Astrocyte of the spinal cord (primary cell): ENCODE measurements at regions not wholly inside any gene's neighbourhood (a gene's known extent, or its start where the extent isn't known, plus 50 kb on each side); places are given as distances from the start of the nearest gene placed in this dataset.
"Not testable (repeated sequence)": the region's sequence is repeated elsewhere in the genome, so short reads cannot be mapped to it uniquely, and the experiment has no call there.

ENCODE experiments used
- DNase-seq: peaks from one replicate; pipeline ENCODE4 v3.0.0; 2011; ENCODE audit warnings: low read depth, low spot score
- H3K4me3 ChIP-seq: 2 replicates; pipeline ENCODE4 v1.5.1; 2011; ENCODE audit warnings: low read depth, mild to moderate bottlenecking, low read length, moderate library complexity
- in situ Hi-C: cut with HindIII; loops from 2 replicates; pipeline ENCODE4 v1.10.0; 2017; ENCODE audit warnings: low sequenced_read_pairs
- TF ChIP-seq, protein P1 (sequence below): IDR thresholded peaks from 2 replicates; pipeline ENCODE4 v1.5.1; 2012; ENCODE audit warnings: low read depth, mild to moderate bottlenecking, low read length, inconsistent platforms

DNA sequence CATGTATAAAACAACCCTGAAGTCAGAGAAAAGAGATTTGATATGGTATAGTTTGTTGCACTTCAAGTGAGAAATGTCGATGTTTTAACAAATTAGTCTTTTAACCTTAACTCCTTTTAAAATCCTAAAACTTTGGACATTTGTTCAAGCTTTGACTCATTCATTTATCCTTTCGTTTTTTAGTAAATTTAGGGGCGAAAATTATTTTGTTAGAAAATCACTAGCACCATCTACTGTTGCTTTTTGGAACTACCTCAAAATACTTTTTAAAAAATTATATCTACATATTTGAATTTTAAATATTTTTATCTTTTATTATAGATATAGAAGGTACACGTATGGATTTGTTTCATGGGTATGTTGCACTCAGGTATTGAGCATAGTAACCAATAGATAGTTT is 165.1 kb upstream of the POF1B start:
- in situ Hi-C loops = no loop called here
- no peak for DNase-seq
- no peak overlapping the region for H3K4me3 ChIP-seq
- TF ChIP-seq, protein P1, sequence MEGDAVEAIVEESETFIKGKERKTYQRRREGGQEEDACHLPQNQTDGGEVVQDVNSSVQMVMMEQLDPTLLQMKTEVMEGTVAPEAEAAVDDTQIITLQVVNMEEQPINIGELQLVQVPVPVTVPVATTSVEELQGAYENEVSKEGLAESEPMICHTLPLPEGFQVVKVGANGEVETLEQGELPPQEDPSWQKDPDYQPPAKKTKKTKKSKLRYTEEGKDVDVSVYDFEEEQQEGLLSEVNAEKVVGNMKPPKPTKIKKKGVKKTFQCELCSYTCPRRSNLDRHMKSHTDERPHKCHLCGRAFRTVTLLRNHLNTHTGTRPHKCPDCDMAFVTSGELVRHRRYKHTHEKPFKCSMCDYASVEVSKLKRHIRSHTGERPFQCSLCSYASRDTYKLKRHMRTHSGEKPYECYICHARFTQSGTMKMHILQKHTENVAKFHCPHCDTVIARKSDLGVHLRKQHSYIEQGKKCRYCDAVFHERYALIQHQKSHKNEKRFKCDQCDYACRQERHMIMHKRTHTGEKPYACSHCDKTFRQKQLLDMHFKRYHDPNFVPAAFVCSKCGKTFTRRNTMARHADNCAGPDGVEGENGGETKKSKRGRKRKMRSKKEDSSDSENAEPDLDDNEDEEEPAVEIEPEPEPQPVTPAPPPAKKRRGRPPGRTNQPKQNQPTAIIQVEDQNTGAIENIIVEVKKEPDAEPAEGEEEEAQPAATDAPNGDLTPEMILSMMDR = peak; percentile 32

DNA sequence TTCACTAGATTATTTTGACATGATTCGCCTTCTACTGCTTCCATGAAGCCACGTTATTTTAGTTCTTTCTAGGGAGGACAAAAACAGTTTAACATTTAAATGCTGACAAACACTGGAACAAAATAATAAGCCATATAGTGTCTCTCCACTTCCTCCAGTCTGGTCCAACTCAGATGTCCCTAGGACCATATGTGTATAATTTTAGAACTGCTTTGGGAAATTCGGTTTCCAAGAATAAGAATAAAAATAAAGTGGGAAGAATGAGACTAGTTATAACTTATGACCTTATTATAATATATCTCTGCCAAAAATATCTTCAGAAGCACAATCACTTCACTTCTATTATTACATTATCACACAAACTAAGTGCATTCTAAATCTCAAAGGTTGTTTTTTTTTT is 164.4 kb upstream of the POF1B start:
- in situ Hi-C loops = no loop called here
- DNase-seq = no peak
- H3K4me3 ChIP-seq = no peak overlapping the region
- TF ChIP-seq, protein P1 = no peak

DNA sequence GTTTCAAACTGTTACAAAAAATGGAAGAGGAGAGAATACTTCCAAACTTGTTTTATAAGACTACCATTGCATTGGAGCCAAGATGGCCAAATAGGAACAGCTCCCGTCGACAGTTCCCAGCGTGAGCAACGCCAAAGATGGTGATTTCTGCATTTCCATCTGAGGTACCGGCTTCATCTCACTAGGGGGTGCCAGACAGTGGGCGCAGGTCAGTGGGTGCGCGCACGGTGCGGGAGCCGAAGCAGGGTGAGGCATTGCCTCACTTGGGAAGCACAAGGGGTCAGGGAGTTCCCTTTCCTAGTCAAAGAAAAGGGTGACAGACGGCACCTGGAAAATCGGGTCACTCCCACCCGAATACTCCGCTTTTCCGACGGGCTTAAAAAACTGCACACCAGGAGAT is 149.7 kb upstream of the POF1B start:
- in situ Hi-C loops, DNase-seq, H3K4me3 ChIP-seq: not testable (repeated sequence)

DNA sequence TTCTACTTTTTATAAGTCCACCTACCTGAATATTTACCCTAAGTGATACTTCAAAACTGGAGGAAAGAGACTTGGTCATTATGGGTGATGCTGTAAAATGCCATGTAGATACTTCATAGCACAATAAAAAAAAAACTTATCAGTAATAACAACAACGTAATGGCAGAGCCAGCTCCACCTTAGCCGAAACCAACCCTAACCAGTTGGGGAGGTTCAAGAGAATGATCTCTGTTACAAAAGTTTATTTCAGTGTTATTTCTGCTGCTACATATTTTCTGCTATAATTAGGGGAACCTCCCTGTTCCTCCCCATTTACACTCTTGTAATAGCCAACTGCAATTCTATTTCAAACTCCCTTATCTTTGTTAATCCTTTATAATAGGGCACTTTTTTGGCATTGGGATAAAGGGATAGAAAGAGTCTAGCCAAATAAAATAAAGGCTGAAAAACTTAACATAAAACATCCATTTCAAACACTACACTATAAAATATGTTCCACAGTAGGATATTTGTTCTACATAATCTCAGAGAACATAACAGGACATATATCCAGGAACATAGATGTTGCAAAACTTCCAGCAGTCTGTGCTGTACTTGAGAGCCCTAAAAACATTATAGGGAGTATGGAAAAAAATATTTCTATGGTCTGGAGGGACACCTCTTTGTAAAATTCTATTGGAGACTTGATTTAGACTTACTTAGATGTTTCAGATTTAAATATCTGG is 138.7 kb upstream of the POF1B start:
- no peak overlapping the region for H3K4me3 ChIP-seq
- TF ChIP-seq, protein P1 = no peak
- in situ Hi-C loops = no loop called here
- no peak for DNase-seq

DNA sequence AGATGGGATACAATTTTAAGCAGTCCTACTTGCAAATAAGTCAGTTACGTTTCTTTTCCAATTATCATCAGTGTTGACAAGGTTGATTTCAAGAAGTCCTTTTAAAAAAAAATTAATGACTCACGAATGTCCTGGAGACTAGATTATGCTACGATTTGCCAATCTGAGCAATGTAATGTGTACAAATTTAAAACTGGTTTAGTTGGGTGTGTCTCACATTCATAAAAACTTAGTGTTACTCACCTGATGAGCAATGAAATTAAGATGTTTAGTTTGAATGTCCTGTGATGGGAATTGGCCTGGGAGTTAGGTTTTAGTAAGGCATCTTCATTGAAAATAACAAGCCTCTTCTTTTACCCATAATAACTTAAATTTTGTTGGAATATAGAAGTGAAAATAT is 136.7 kb upstream of the POF1B start:
- in situ Hi-C loops = no loop called here
- TF ChIP-seq, protein P1 = no peak
- no peak for DNase-seq
- no peak overlapping the region for H3K4me3 ChIP-seq

DNA sequence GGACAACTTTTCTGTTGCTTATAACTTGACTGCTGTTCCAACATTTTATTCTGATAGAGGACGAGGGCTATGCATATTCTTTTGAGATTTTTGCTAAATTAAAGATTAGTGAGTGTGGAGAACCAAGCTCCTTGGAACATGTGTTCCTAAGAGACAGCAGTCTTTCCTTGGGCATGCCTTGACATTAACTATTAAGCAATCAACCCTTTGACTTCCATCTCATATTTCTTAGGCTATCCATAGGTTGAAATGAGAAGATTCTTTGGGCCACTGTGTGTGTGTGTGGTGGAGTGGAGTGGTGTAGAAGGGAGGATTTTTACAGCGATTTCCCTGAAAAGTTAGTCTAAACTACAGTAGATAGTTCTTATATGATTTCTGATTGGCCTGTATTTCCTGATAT is 127.4 kb upstream of the POF1B start:
- in situ Hi-C loops = no loop called here
- TF ChIP-seq, protein P1 = no peak
- no peak overlapping the region for H3K4me3 ChIP-seq
- DNase-seq = no peak

DNA sequence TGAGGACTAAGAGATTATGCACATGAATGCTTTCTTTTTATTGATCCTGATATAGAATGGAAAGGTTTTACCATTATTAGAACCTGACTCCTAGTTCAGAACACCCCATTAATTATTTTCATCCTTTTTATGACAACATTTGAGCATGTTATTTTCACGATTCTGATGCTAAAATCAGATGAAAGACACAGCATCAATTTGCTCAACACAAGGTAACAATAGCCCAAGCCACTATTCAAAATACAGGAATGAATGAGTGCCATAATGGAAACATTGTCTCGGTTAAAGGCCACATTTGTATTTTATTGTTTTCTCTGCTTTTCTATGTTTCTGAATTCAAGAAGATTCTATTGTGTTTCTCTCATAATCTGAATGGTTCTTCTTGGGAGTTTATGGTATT is 126.3 kb upstream of the POF1B start:
- no peak for DNase-seq
- in situ Hi-C loops = no loop called here
- TF ChIP-seq, protein P1 = no peak

More for the DNA sequence above, 126.3 kb upstream of the POF1B start:
- no peak overlapping the region for H3K4me3 ChIP-seq
